Dermis microvascular lymphatic vessel endothelial cell (primary cell): ENCODE measurements at regions not wholly inside any gene's neighbourhood (a gene's known extent, or its start where the extent isn't known, plus 50 kb on each side); places are given as distances from the start of the nearest gene placed in this dataset.
"Not testable (repeated sequence)": the region's sequence is repeated elsewhere in the genome, so short reads cannot be mapped to it uniquely, and the experiment has no call there.

Experiments used
- DNase-seq, 2 donors: peaks; one replicate each; pipeline versions ENCODE4 v3.0.0 to v3.0.0-alpha.2; 2010; ENCODE audit warnings: low read depth in 2 of 2

GRCh38 chr4:12110627-12111026 is 681.9 kb upstream of the HS3ST1 start:
- DNase-seq = no peak

- not testable (repeated sequence) for DNase-seq
These were observed 680.4 kb upstream of the HS3ST1 start for GRCh38 chr4:12109056-12109455.

- no peak for DNase-seq
These were observed 676.8 kb upstream of the HS3ST1 start for GRCh38 chr4:12105519-12105918.

- not testable (repeated sequence) for DNase-seq
These were observed 661.2 kb upstream of the HS3ST1 start for GRCh38 chr4:12089920-12090319.

GRCh38 chr4:12084690-12085089 is 656.0 kb upstream of the HS3ST1 start:
- DNase-seq = no peak

DNA sequence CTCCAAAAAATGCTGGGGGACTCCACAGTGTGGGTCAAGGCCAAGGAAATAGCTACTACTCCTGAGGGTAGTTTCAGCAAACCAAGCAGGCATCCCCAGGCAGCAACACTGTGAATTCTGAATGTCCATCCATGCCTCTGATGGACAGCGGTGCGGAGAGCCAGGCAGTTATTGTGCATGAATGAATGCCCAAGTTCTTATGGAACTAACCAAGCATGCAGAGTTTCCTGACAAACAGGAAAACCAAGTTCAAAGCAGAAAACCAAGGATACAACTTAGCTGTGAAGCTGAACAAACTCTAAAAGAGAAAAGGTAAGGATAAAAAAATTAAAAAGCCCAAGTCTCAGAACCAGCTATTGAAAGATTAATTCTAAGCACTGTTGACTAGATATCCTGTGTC is 642.6 kb upstream of the HS3ST1 start:
- no peak for DNase-seq

GRCh38 chr4:12053966-12054365 is 625.3 kb upstream of the HS3ST1 start:
- DNase-seq = no peak

DNA sequence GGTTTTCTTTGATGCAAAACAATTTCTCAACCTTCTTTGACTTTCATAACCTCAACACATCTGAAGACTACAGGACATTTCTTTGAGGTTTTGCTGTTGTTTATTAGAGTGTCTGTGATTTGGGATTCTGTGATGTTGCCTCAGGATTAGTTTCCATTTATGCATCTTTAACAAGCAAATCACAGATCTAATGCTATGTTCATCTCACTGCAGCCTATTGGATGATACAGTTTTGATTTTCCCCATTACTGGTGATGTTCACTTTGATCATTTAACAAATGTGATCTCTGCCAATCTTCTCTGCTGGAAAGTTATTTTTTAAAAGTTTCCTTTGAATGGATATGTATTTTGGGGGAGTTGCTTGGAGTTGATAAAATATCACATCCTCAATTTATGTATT is 624.9 kb upstream of the HS3ST1 start:
- no peak for DNase-seq

DNA sequence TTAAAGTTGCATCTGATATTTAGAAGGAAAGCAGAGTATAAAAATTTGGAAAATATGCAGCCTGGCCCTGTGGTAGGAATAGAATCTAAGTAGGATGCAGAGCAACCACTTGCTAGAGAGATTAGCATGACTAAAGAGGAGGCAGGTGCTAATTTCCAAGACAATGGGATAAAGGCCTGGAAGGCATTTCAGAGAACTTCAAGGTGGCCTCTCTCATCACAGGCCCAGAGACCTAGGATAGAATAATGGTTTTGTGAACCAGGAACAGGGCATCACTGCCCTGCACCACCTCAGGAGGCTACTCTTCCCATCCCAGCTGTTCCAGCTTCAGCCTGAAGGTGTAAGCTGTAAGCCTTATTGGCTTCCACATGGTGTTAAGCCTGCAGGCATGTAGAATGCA is 621.7 kb upstream of the HS3ST1 start:
- DNase-seq = no peak

DNA sequence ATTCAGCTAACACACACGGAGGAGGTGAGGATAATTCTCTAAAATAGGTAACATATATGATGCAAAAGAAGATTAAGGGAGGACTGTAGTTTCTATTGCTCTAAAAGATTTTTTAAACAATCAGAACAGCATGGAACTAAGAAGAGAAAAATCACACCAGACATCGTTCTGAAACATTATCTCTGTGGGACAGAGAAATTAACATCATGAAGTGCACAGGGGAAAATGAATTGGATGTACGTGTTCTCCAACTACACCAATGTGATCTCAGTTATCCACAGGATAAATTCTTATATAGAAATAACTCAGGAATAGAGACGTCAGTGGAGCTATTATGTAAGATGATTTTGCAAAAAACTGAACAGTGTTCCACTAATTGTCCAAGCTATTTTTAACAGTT is 614.1 kb upstream of the HS3ST1 start:
- no peak for DNase-seq

- DNase-seq = peak; percentile 5 to 9
These were observed 613.1 kb upstream of the HS3ST1 start for GRCh38 chr4:12041828-12042227.

DNA sequence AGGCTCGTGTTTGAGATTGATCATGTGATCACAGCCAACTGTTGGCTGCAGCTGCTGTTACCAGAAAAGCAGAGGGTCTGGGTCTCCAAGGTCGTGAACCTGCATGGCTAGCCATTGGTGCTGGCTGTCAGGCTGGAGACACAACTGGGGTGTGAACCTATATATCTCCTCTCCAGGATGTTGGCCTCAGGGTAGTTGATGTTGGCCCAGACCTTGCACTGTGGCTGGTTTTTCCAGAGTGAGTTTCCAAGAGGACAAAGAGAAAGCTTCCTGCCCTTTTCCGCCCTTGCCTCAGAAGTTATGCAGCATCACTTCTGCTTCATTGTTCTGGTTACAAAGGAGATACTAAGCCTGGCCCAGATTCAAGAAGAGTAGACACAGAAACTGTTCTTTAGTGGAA is 607.8 kb upstream of the HS3ST1 start:
- peak; percentile 92 to 95 for DNase-seq

DNA sequence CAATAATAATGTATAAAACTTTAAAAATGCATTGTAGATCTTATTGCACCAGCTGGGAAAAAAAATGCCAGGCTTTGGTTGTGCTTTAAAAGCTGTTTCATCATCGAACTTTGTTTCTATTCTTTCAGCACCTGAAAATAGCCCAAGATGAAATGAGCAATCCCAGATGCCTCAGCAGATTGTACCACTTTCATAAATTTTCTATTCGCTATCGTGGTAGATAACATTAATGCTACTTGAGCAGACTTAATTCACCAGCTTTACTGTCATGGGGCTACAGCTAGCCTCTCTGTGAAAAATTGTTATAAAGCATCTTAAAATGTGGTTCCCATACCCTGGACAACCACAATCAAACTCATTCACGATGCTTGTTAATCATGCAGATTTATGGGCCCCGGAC is 599.6 kb upstream of the HS3ST1 start:
- DNase-seq = no peak

DNA sequence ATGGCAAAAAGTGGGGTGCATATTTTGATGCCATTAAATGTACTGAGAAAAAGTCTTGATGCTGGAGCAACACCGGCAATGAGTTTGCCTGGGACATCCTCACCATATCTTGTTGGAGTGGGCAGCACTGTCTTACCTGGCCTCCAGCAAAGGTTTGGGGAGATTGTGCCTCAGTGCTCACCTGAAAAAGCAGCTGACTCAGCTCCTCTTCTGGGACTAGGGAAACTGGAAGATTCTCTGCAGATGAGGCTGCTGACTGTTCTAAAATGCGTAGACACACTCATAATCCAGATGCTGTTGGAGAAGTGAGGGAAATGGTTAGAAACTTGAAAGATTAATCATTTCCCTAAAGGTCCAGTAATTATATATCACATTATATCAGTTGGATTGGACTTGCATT is 593.7 kb upstream of the HS3ST1 start:
- DNase-seq = no peak

DNA sequence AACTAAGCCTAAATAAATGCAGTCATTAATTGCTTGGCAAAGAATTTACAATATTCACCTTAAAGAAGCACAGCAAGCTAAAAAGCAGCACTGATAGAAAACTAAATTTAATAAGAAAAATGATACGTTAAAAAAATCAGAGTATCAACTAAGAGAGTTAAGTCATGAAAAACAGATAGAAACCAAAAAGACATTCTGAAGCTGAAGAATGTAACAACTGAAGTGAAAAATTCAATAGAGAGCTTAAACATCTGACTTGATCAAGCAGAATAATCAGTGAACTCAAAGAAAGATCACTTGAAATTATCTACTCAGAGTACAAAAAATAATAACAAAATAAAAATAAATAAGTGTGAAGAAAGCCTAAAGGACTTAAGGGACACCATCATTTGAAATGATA is 588.0 kb upstream of the HS3ST1 start:
- DNase-seq = no peak

GRCh38 chr4:12005471-12005870 is 576.8 kb upstream of the HS3ST1 start:
- DNase-seq = no peak

GRCh38 chr4:11996581-11996980 is 567.9 kb upstream of the HS3ST1 start:
- DNase-seq = not testable (repeated sequence)

- peak; percentile 3 to 26 for DNase-seq
These were observed 548.1 kb upstream of the HS3ST1 start for GRCh38 chr4:11976726-11977263.

- no peak for DNase-seq
These were observed 544.6 kb upstream of the HS3ST1 start for GRCh38 chr4:11973270-11973669.

DNA sequence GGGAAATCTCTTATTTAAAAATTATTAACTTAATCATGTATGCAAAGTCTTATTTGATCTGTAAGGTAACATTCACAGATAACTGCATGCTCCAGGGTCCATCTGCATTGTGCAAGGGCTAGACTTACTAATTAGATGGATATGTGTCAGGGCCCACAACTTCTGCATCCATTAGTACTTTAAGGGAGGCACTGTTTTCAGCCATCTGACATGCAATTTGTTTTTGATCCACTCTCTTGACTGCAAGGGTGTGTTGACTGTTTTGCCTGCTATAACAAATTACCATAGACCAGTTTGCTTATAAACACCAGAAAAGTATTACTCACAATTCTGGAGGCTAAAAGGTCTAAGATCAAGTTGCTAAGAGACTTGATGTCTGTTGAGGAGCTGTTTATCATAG is 542.1 kb upstream of the HS3ST1 start:
- DNase-seq = no peak

DNA sequence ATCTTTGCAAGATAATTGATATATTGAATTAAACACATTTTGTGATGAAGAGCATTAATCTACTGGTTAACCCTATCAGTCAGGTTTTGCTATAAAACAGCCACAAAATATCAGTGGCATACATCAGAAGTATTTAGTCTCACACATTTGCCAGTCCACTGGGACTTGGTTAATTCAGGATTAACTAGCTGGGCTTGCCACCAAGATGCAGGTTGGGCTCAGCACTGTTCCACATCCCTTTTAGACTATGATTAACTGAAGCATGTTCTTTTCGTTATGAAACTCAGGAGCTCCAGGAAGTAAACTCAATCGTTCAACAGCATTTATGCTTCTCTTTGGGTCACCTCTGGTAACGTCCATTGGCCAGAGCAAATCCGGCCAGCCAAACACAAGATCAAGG is 538.1 kb upstream of the HS3ST1 start:
- no peak for DNase-seq

GRCh38 chr4:11954093-11954492 is 525.4 kb upstream of the HS3ST1 start:
- DNase-seq = peak; percentile 60 to 79

DNA sequence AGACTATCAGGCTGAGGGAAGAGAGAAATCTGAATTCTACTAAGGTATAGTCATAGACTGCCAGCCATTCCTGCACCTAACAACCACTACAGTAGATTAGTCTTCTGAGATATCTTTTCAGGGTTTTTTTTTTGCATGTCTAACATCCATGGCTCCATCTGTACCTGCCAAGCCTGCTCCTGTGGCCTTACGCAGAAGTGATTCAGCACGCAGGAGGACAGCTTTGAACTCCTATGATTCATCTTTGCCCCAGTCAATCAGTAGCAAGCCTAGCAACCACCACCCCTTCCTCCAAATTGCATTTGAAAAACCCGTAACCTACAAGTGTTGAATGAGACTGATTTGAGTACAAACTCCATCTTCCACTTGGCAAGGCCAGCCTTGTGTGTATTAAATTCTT is 520.7 kb upstream of the HS3ST1 start:
- no peak for DNase-seq

DNA sequence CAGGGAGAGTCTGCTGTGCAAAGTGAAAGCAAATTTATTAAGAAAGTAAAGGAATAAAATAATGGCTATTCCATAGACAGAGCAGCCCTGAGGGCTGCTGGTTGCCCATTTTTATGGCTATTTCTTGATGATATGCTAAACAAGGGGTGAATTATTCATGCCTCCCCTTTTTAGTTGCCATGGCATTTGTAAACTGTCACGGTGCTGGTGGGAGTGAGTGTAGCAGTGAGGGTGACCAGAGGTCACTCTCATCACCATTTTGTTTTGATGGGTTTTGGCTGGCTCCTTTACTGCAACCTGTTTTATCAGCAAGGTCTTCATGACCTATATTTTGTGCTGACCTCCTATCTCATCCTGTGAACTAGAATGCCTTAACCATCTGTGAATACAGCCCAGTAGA is 518.9 kb upstream of the HS3ST1 start:
- not testable (repeated sequence) for DNase-seq
